ENCODE measurements at regions not wholly inside any gene's neighbourhood (a gene's known extent, or its start where the extent isn't known, plus 50 kb on each side); places are given as distances from the start of the nearest gene placed in this dataset.

GRCh38 chr20:52829111-52829510 lies 143.0 kb upstream of the TSHZ2 start:
- TF ChIP-seq CTCF (conservative IDR thresholded peaks at IDR 0.05 in 1 of 2, IDR thresholded peaks at IDR 0.05 in 1 of 2; ENCODE audit: low read depth in 1 of 2, low read length in 2 of 2), result no peak
- TF ChIP-seq EZH2 (IDR thresholded peaks at IDR 0.05; ENCODE audit: low read length, missing control alignments), result no peak
